NOMO-1 (cell line): ENCODE measurements at regions not wholly inside any gene's neighbourhood (a gene's known extent, or its start where the extent isn't known, plus 50 kb on each side); places are given as distances from the start of the nearest gene placed in this dataset.
A peak's percentile ranks its signal among the peaks of the same experiment; 100 is the strongest.
"Not testable (repeated sequence)": the region's sequence is repeated elsewhere in the genome, so short reads cannot be mapped to it uniquely, and the experiment has no call there.

Experiments used
- DNase-seq, 2 experiments: peaks; one replicate each; lab custom pipeline; 2025; ENCODE audit not compliant: unreplicated experiment in 2 of 2; lab: John Stamatoyannopoulos, UW

DNA sequence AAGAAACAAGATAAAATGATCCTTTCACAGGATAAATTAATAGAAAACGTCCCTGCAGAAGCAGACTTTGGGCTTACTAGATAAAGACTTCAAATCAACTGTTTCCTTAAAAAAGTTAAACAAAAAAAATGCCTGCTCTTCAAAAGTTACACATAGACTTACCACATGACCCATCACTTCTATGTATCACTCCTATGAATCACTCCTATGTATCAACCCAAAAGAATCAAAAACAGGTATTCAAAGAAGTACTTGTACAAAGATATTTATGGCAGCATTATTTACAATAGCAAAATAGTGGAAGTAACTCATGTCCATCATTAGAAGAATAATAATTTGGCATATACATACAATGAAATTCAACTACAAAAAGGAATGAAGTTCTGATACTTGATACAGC is 56.3 kb upstream of the PRDM9 start:
- no peak for DNase-seq

DNA sequence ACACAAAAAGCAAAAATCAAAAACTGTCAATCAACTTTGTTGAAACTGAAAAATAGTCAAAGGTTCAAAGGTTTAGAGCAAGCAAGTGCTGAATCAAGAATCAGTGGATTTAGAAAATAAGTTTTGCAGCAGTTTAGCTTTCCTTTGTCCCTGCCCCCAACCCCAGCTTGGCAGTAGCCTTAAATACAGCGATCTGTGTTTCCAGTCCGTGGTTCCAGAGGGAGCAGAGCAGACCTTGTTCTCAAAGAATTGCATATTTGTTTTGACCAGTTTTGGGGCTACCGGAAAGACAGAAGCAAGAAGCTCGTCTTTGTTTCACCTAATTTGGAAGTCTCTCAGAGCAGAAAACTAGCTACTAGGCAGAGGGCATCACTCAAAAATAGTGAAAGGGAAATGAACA is 57.2 kb upstream of the PRDM9 start:
- no peak for DNase-seq

DNA sequence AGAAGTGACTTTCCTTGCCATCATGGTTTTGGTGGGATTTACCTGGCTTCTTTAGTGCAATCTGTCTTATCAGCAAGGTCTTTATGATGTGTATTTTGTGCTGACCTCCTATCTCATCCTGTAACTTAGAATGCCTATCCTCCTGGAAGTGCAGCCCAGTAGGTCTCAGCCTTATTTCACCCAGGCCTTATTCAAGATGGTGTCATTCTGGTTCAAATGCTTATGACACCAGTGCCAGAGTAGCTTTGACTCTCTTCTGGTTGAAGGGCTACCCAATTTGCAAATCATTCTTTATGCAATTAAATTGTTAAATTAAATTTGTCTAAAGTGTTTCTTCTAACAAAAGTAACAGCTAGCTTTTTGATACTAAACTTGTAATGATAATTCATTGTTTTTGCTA is 58.8 kb upstream of the PRDM9 start:
- no peak for DNase-seq

DNA sequence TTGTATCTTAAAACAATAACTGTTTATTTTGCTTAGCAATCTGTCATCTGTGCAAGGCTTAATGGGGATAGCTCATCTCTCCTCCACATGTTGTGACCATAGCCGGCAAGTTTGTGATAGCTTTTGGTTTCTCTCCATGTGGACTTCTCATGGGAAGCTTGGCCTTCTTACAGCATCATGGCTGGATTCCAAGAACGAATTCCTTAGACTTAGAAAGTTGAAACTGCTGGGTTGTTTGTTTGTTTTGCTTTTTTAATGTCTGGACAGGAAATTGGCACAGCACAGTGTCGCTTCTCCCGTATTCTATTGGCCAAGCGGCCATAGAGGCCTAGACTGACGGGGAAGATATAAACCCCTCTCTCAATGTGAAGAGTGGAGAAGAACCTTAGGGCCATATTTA is 61.0 kb upstream of the PRDM9 start:
- DNase-seq, result no peak

DNA sequence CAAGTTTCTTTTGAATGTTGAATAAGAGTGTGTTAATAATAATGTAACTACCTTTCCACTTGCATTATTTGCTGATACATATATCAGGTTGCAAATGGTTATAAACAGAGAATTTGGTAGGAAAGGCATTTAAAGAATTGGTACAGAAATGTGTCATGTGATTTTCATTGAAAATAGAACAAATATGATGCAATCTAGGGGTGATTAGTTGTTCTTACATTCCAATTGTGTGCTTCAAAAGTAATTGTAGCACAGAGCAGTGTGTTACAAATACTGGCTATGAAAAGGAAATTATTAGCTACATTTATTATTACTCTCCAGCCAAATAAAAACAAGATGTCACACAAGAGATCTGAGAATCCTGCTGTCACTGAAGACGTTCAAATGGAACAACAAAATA is 61.8 kb upstream of the PRDM9 start:
- no peak for DNase-seq

DNA sequence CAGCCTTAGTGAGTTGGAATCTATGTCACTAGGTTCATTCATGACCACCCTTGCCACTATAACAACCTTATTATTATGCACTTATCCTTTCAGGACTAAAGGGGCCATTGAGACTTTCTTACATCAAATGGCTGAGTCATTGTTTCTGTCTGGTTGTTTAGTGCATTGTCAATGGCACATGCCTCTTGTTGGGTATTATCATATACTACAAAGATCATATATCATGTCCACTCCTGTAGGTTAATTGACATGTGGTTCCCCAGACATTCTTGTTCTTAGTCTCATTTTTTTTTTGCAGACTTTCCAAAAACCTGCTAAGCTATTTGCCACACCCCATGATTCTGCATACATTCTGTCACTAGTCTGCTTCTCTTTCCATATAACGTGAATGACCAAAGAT is 66.7 kb upstream of the PRDM9 start:
- DNase-seq, result no peak

DNA sequence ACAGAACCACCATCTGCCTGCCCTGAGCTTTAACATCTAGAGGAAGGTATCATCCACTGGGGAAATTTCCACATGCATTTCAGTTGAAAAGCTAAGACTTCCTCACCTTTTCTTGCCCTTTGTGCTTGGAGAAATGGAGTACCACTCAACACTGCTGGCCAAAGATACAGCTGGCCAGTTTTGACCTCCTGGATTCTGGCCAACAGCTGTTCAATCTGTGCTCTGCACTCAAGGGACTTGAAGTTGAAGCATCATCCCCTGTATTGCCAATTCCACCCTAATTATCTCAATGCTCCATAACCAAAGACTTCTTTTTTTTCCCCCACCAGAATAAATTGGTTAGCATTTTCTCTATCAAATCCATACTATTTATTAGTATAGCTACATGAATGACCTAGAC is 70.4 kb upstream of the PRDM9 start:
- DNase-seq, result no peak

DNA sequence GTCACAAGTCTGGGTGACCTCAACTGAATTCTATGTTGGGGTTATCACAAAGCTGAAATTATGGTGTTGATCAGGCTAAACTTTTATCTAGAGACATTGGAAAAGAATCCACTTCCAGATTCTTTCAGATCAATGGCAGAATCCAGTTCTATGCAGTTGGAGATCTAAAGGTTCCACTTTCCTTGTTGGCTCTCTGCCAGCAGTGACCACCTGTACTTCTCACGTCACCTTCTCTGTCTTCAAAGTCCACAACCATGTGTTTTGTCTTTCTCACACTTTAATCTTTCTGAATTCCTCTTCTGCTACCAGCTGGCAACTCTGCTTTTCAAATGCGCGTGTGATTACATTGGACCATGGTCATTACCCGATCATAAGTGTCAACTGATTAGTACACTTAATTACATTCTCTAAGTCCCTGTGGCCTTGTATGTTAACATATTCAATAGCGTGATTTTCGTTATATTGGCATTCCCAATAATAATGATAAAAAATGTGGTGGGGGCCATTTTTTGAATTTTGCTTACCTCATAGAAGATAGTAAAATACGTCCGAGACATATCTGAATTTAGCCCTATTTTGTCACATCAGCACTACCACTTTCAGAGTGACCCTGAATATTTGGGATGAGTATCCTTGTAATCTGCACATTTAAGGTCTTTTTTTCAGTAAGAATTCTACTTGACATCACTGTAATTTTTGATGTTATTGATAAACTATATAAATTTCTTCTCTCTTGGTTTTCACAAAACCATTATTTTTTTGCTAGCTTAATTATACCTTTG is 73.7 kb upstream of the PRDM9 start:
- no peak for DNase-seq

DNA sequence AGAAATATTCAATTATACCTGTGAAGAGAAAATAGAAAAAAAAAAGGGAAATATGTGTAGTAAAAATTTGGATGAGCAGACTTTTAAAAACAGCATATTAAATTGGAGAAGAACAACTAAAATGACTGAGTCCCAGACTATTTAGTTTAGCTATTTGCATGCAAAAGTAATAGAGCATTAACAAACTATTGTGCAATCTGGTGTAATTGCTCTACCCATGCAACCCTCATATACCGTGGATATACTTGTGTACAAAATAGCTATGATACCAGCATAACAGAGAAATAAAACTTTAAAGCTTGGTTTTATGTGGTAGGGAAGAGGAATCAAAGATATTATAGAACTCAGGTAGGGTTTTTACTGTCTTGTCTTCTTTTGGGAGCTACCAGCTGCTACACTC is 78.7 kb upstream of the PRDM9 start:
- no peak for DNase-seq

DNA sequence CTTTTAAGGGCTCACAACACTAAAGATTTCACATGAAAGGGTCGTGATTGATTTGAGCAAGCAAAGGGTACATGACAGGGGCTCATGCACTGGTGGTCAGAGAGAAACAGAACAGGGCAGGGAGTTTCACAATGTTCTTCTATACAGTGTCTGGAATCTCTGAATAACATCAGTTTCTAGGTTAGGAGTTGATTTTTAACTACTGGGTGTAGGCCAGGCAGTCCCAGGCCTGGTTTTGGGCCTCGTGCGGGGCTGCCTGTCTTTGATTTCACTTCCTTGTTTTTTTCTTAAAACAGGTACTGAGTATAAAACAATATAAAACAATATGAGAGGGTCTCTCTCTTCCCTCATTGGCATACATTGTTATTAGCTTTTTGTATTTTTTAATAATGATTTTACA is 87.2 kb upstream of the PRDM9 start:
- DNase-seq, result peak in 1 of 2 experiments; percentile 13

DNA sequence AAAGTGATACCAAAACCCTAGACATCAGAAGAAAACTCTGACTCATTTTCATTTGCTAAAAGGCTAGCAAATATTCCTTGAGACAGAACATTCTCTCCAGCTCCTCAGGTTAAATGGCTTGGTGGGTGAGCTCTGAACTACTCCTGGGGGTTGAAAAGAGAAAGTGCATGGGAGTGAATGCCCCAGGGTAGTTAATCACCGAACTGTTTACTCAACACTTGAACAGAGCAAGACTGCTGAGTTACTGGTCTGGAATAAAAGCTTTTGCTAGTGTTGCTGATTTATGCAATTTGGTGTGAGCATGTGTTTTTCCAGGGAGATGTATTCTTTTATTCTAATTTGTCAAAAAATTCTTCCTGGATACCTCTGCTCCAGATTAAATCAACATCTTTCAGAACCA is 88.3 kb upstream of the PRDM9 start:
- DNase-seq, result no peak

DNA sequence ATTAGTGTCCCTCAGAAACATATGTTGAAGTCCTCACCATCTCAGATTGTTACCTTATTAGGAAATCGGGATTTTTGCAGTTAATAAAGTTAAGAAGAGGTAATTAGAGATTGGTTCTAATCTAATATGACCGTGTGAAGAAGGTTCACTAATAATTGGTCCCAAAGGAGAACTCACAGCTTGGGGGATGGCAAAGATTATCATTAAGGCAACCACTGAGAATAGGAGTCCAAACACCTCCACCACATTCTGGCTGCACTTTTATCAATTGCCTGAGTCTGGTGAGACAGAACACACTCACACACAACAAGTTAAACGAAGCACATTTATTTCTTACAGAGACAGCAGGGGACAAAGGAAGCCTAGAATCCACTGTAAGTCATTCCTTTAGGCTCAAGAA is 94.9 kb upstream of the PRDM9 start:
- no peak for DNase-seq

DNA sequence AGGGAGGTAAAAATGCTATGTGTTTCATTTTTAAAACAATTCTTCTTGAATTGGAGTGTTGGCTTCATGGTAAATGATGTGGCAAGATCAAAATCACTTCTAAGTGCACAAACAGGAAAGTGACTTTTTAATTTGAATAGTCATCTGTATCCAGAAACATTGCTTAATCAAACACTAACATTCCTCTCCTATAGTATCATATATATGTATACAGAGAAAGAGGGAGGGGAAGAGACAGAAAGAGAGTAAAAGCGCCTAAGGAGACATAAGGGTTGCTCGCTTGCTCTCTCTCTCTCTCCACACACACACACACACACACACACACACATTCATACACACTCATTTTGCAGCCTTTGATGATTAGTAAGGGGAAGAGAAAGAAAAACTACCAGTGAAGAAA is 95.4 kb upstream of the PRDM9 start:
- DNase-seq, result peak; percentile 5 to 46

DNA sequence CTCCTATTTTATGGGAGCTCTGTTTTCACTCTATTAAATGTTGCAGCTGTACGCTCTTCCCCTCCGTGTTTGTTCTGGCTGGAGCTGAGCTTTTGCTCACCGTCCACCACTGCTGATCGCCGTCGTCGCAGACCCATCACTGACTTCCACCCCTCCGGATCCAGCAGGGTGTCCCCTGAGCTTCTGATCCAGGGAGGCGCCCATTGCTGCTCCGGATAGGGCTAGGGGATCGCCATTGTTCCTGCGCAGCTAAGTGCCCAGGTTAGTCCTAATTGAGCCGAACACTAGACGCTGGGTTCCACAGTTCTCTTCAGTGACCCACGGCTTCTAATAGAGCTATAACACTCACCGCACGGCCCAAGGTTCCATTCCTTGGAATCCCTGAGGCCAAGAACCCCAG is 96.2 kb upstream of the PRDM9 start:
- DNase-seq, result no peak

DNA sequence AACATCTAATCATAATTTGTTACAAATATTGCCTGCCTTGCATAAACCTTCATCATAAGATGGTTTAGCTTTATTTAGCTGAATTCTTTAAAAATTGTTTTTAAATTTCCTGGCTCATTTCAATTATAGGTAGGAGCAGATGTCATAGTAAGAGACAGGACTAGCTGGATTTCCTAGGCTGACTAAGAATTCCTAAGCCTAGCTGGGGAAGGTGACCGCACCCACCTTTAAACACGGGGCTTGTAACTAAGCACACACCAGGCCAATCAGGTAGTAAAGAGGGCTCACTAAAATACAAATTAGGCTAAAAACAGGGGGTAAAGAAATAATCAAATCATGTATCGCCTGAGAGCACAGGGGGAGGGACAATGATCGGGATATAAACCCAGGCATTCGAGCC is 96.6 kb upstream of the PRDM9 start:
- DNase-seq, result not testable (repeated sequence)

DNA sequence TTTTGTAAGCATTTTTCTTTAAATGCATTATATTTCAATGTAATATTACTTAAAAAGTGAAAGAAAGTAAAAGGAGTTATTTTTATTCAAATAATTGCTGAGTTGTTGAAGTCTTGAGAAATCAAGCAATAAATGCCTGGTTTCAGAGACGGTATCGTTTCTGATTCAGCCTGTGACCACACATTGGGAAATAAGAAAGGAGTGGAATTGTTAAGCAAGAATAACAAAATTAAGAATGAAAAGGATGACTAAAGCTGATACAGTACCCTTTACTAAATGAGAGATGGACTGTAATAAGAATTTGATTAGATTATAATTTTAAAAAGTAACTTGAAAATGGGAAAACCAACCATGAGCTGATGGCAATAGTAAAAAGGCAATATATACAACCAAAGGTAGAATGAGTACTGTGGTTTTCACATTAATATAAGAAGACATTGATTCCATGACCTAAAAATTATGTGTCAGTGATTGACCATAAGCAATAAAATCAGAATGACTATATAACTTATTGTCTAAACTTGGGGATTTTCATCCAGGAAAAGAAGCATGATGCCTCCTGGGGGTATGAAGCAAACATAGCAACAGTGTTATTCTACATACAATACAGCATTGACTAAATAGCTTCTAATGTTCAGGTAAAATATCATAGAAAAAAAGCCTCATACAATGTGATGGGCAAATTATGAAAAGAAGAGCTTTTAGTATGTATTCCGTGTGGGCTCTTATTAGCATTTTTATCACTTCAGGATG is 101.9 kb upstream of the PRDM9 start:
- peak; percentile 73 to 99 for DNase-seq

DNA sequence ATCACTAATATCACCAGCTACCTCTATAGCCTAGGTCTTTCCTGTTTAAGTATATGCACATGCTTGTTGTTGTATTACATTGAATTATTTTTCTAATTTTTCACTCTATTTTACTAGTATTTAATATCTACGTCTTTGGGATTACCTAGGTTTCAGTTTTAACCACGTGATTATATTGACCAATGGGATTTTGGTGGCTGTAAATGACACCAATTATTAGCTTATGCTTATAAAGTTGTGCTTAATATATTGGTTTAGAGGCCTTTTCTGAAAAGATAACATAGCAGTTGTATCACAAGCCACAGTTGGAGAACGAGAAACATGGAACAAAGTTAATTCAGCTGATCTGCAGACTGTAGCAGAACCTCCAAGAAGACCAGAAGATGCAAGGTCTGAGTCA is 104.8 kb upstream of the PRDM9 start:
- DNase-seq, result peak in 1 of 2 experiments; percentile 78

DNA sequence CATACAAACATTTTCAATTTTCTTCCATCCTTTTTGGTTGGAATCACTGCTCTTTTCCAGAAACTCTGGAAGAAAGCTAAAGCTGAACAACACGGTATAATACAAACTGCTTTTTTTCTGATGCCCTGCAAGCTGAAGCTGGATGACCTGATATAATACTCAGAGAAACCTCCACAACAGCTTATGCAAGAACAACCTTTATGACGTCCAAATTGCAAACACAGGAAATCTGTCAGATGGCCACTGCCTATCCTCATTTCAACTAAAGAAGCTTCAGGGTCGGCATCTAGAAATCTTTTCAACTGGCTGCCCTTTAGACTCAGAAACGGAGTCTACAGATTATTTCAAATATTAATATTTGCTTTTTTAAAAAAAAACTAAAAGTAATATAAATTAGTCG is 106.5 kb upstream of the PRDM9 start:
- DNase-seq, result no peak

DNA sequence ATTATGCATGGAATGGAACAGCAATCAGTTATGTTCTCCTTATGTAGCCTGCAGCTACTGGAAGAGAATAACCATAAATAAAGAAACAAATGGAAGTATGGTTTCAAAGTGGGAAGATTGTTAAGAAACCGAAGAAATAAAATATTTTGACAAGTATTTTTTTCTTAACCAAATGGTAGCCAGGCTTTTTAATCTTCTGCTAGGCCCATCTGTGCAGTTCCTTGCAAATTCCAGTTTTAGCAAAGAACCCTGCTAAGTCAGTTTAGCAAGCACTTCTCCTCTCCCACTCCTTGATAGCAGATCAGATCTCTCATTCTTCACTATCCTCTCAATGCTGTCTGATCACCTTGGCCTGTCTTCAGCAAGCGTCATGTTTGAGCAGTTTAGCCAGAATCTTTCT is 111.1 kb upstream of the PRDM9 start:
- DNase-seq, result no peak

DNA sequence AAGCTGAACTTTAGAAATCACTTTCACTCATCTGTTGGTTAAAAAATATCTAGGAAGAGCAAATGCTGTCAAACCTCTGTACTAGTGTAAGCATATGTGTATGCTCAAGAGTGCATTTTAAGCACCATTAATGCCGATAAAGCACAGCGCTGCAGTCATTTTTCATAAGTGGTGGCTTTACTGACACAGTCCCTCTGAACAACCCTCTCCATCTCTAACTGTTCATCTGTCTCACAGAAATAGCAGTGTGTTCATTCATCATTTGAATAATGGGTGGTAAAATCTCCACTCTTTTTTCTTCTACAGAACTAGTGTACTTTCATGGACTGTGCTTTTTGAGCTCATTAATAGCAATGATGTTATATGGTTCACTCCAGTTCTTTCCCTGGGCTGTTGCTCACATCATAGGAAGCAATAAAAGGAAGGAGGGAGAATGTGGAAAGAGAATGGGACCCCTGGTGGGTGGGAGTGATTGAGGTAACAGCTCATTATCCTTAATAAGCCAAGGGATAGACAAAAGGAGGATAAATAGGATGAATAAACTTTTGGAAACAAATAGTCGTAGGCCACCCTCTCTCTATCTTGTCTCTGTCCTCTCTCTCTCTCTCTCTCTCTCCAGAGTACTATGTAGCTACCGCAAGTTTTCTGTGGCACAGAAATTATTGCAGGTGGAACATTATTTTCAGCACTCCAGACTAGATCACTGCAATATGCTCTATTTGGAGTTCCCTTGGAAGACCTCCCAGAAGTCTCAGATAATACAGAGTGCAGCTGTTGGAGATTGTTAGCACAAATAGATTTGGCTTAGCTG is 117.9 kb upstream of the PRDM9 start:
- no peak for DNase-seq

DNA sequence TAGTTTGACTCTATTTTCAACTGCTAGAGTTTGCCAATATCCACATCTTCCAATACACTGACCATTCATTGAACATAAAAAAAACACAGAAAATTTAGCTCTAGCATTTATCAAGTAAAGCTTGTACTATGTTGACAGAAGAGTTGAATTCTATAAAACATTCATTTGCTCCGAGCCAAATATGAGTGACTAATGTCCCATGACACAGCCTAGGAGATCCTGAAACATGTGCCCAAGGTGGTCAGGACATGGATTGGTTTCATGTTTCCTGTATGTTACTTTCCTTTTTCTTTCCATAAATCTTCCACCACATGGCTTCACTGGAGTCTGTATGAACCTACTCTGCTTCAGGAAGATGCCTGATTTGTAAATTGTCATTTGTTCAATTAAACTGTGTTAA is 122.4 kb upstream of the PRDM9 start:
- no peak for DNase-seq

DNA sequence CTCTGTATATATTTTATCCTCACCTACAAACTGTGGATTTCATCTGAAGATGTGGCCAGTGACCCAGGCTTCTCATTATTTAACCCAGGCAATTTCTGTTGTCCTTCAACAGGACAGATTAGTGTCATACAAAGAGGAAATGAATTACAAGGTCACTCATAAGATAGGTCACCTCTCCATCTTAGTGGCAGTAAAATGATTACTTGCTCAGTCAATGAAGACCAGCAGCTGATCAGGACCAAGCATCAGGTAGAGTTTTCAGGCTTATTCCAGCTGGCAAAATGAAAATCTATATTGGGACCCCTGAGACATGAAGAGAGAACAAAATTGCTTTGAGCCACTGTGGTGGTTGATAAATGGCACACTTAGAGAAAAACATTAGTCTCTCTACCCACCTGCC is 135.2 kb upstream of the PRDM9 start:
- DNase-seq, result no peak
